Thyroid gland (tissue), 4 donors: ENCODE measurements at regions not wholly inside any gene's neighbourhood (a gene's known extent, or its start where the extent isn't known, plus 50 kb on each side); places are given as distances from the start of the nearest gene placed in this dataset.

Experiments used
- CTCF ChIP-seq, 6 experiments: fragments of 200-600 bp in 3 of 6; fragments of 450-650 bp in 3 of 6; sonication (generic) in 3 of 6; IDR thresholded peaks; one replicate each; pipeline ENCODE4 v1.5.1; 2016 to 2019; ENCODE audit warnings: antibody characterized with exemption in 6 of 6, mild to moderate bottlenecking in 2 of 6, inconsistent platforms in 1 of 6, moderate library complexity in 1 of 6
- POLR2A ChIP-seq, 2 donors: fragments of 450-650 bp; IDR thresholded peaks; one replicate each; pipeline ENCODE4 v1.6.1; 2017; ENCODE audit warnings: antibody characterized with exemption in 2 of 2, mild to moderate bottlenecking in 2 of 2, moderate library complexity in 1 of 2

- no peak for TF ChIP-seq POLR2A (IDR thresholded peaks at IDR 0.05)
- no peak for TF ChIP-seq CTCF (IDR thresholded peaks at IDR 0.05)
Observed at GRCh38 chr3:67145738-67146137, 147.6 kb downstream of the KBTBD8 start.
